Esophagus muscularis mucosa (tissue), 3 donors: ENCODE measurements at regions not wholly inside any gene's neighbourhood (a gene's known extent, or its start where the extent isn't known, plus 50 kb on each side); places are given as distances from the start of the nearest gene placed in this dataset.

Experiments
- POLR2A ChIP-seq: fragments of 450-650 bp; IDR thresholded peaks from one replicate; pipeline ENCODE4 v1.6.1; 2017; ENCODE audit warnings: antibody characterized with exemption, moderate library complexity, mild to moderate bottlenecking, low read depth
- TF ChIP-seq, protein P1 (sequence below), 3 experiments: fragments of 200-600 bp in 2 of 3; fragments of 450-650 bp in 1 of 3; sonication (generic) in 2 of 3; IDR thresholded peaks; one replicate each; pipeline ENCODE4 v1.5.1; 2017 to 2019; ENCODE audit warnings: antibody characterized with exemption in 3 of 3, mild to moderate bottlenecking in 2 of 3, moderate library complexity in 1 of 3

DNA sequence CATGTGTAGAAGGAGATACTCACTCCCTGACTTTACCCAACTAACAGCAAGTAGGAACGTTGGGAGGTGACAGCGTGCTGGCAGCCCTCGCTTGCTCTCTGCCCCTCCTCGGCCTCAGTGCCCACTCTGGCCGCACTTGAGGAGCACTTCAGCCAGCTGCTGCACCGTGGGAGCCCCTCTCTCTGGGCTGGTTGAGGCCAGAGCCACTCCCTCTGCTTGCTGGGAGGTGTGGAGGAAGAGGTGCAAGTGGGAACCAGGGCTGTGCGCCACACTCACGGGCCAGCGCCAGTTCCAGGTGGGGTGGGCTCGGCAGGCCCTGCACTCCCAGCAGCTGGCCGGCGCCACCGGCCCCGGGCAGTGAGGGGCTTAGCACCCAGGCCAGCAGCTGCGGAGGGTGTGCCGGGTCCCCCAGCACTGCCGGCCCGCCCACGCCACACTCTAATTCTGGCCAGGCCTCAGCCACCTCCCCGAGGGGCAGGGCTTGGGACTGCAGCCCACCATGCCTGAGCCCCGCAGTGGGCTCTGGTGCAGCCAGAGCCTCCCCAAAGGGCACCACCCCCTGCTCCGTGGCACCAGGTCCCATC, 68.4 kb upstream of the FRMD4B start:
- TF ChIP-seq, protein P1, sequence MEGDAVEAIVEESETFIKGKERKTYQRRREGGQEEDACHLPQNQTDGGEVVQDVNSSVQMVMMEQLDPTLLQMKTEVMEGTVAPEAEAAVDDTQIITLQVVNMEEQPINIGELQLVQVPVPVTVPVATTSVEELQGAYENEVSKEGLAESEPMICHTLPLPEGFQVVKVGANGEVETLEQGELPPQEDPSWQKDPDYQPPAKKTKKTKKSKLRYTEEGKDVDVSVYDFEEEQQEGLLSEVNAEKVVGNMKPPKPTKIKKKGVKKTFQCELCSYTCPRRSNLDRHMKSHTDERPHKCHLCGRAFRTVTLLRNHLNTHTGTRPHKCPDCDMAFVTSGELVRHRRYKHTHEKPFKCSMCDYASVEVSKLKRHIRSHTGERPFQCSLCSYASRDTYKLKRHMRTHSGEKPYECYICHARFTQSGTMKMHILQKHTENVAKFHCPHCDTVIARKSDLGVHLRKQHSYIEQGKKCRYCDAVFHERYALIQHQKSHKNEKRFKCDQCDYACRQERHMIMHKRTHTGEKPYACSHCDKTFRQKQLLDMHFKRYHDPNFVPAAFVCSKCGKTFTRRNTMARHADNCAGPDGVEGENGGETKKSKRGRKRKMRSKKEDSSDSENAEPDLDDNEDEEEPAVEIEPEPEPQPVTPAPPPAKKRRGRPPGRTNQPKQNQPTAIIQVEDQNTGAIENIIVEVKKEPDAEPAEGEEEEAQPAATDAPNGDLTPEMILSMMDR (IDR thresholded peaks at IDR 0.05) = no peak
- no peak for TF ChIP-seq POLR2A
